Prostate gland (tissue), 2 donors: ENCODE measurements at regions not wholly inside any gene's neighbourhood (a gene's known extent, or its start where the extent isn't known, plus 50 kb on each side); places are given as distances from the start of the nearest gene placed in this dataset.

Experiments
- CTCF ChIP-seq, 4 experiments: fragments of 200-600 bp in 2 of 4; fragments of 450-650 bp in 2 of 4; sonication (generic) in 2 of 4; IDR thresholded peaks; 1 replicate in 3 of 4; 2 replicates in 1 of 4; pipeline ENCODE4 v1.5.1; 2016 to 2019; ENCODE audit warnings: antibody characterized with exemption in 4 of 4, mild to moderate bottlenecking in 2 of 4, moderate library complexity in 2 of 4
- POLR2AphosphoS5 ChIP-seq: sonication (generic); formaldehyde crosslinking; IDR thresholded peaks from one replicate; pipeline ENCODE4 v1.6.1; 2017; ENCODE audit warnings: antibody characterized with exemption

- TF ChIP-seq CTCF (IDR thresholded peaks at IDR 0.05) (no peak), POLR2AphosphoS5 (no peak)
Observed at GRCh38 chr16:65301029-65301428, 179.2 kb upstream of the CDH11 start.
